ENCODE measurements at regions not wholly inside any gene's neighbourhood (a gene's known extent, or its start where the extent isn't known, plus 50 kb on each side); places are given as distances from the start of the nearest gene placed in this dataset.
A peak's percentile ranks its signal among the peaks of the same experiment; 100 is the strongest.

- no peak for DNase-seq (ENCODE audit: low read depth in 3 of 3, low spot score in 2 of 3)
Observed at GRCh38 chrX:45714866-45715265, 514.2 kb upstream of the DIPK2B start.

GRCh38 chrX:45712067-45712466, 511.4 kb upstream of the DIPK2B start:
- DNase-seq (ENCODE audit: low read depth in 3 of 3, low spot score in 2 of 3) = no peak

GRCh38 chrX:45711231-45711630, 510.6 kb upstream of the DIPK2B start:
- DNase-seq (ENCODE audit: low read depth in 3 of 3, low spot score in 2 of 3) = no peak

GRCh38 chrX:45710081-45710801, 509.6 kb upstream of the DIPK2B start:
- no peak for DNase-seq (ENCODE audit: low read depth in 3 of 3, low spot score in 2 of 3)

- DNase-seq (ENCODE audit: low read depth in 3 of 3, low spot score in 2 of 3) = no peak
Observed at GRCh38 chrX:45709381-45709780, 508.7 kb upstream of the DIPK2B start.

- DNase-seq (ENCODE audit: low read depth in 3 of 3, low spot score in 2 of 3) = no peak
Observed at GRCh38 chrX:45699158-45699557, 498.5 kb upstream of the DIPK2B start.

GRCh38 chrX:45697591-45697990, 496.9 kb upstream of the DIPK2B start:
- no peak for DNase-seq (ENCODE audit: low read depth in 3 of 3, low spot score in 2 of 3)

GRCh38 chrX:45696736-45697135, 496.1 kb upstream of the DIPK2B start:
- DNase-seq (ENCODE audit: low read depth in 3 of 3, low spot score in 2 of 3) = no peak

- no peak for DNase-seq (ENCODE audit: low read depth in 3 of 3, low spot score in 2 of 3)
Observed at GRCh38 chrX:45689971-45690370, 489.3 kb upstream of the DIPK2B start.

GRCh38 chrX:45683914-45684313, 483.2 kb upstream of the DIPK2B start:
- no peak for DNase-seq (ENCODE audit: low read depth in 3 of 3, low spot score in 2 of 3)

GRCh38 chrX:45681891-45682290, 481.2 kb upstream of the DIPK2B start:
- DNase-seq (ENCODE audit: low read depth in 3 of 3, low spot score in 2 of 3) = no peak

GRCh38 chrX:45669715-45670340, 469.2 kb upstream of the DIPK2B start:
- no peak for DNase-seq (ENCODE audit: low read depth in 3 of 3, low spot score in 2 of 3)

GRCh38 chrX:45668686-45669443, 468.2 kb upstream of the DIPK2B start:
- DNase-seq (ENCODE audit: low read depth in 3 of 3, low spot score in 2 of 3) = no peak

GRCh38 chrX:45667666-45668065, 467.0 kb upstream of the DIPK2B start:
- DNase-seq (ENCODE audit: low read depth in 3 of 3, low spot score in 2 of 3) = no peak

- no peak for DNase-seq (ENCODE audit: low read depth in 3 of 3, low spot score in 2 of 3)
Observed at GRCh38 chrX:45664727-45665290, 464.1 kb upstream of the DIPK2B start.

GRCh38 chrX:45660477-45660876, 459.8 kb upstream of the DIPK2B start:
- no peak for DNase-seq (ENCODE audit: low read depth in 3 of 3, low spot score in 2 of 3)

- no peak for DNase-seq (ENCODE audit: low read depth in 3 of 3, low spot score in 2 of 3)
Observed at GRCh38 chrX:45633419-45633818, 432.7 kb upstream of the DIPK2B start.

GRCh38 chrX:45632506-45632905, 431.8 kb upstream of the DIPK2B start:
- DNase-seq (ENCODE audit: low read depth in 3 of 3, low spot score in 2 of 3) = no peak

GRCh38 chrX:45630078-45630477, 429.4 kb upstream of the DIPK2B start:
- DNase-seq (ENCODE audit: low read depth in 3 of 3, low spot score in 2 of 3) = no peak

GRCh38 chrX:45628041-45628440, 427.4 kb upstream of the DIPK2B start:
- DNase-seq (ENCODE audit: low read depth in 3 of 3, low spot score in 2 of 3) = no peak

GRCh38 chrX:45623266-45623665, 422.6 kb upstream of the DIPK2B start:
- peak in 1 of 3 donors; percentile 3 for DNase-seq (ENCODE audit: low read depth in 3 of 3, low spot score in 2 of 3)

Data from right renal cortex interstitium (tissue), 3 donors.